ENCODE measurements at regions not wholly inside any gene's neighbourhood (a gene's known extent, or its start where the extent isn't known, plus 50 kb on each side); places are given as distances from the start of the nearest gene placed in this dataset.

GRCh38 chr11:24406389-24406788 lies 90.5 kb upstream of the LUZP2 start:
- no peaks in the 10 kb centered on the region for H3K9me3 ChIP-seq
- intact Hi-C loops (cut with DNase I), result no loop called here
- no peak overlapping the region for H3K4me3 ChIP-seq
- H3K4me1 ChIP-seq, result no peaks in the 10 kb centered on the region
- no peak overlapping the region for H3K27ac ChIP-seq
- no peaks in the 10 kb centered on the region for H3K27me3 ChIP-seq (ENCODE audit: low read depth)
- DNase-seq (no peak), ATAC-seq (peak in 1 of 2 donors; percentile 30)
- no peaks in the 10 kb centered on the region for H3K36me3 ChIP-seq
- TF ChIP-seq, protein P1, sequence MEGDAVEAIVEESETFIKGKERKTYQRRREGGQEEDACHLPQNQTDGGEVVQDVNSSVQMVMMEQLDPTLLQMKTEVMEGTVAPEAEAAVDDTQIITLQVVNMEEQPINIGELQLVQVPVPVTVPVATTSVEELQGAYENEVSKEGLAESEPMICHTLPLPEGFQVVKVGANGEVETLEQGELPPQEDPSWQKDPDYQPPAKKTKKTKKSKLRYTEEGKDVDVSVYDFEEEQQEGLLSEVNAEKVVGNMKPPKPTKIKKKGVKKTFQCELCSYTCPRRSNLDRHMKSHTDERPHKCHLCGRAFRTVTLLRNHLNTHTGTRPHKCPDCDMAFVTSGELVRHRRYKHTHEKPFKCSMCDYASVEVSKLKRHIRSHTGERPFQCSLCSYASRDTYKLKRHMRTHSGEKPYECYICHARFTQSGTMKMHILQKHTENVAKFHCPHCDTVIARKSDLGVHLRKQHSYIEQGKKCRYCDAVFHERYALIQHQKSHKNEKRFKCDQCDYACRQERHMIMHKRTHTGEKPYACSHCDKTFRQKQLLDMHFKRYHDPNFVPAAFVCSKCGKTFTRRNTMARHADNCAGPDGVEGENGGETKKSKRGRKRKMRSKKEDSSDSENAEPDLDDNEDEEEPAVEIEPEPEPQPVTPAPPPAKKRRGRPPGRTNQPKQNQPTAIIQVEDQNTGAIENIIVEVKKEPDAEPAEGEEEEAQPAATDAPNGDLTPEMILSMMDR (IDR thresholded peaks at IDR 0.05), result no peak

- TF ChIP-seq, protein P1 (IDR thresholded peaks at IDR 0.05), result no peak
- intact Hi-C loops (cut with DNase I), result no loop called here
- DNase-seq (peak; percentile 24), ATAC-seq (no peak)
- Histone ChIP-seq H3K27ac (no peak overlapping the region), H3K9me3 (no peaks in the 10 kb centered on the region), H3K36me3 (no peaks in the 10 kb centered on the region), H3K4me1 (no peaks in the 10 kb centered on the region), H3K27me3 (ENCODE audit: low read depth) (no peaks in the 10 kb centered on the region), H3K4me3 (no peak overlapping the region)
These were observed 89.9 kb upstream of the LUZP2 start for GRCh38 chr11:24406980-24407379.

GRCh38 chr11:24407733-24408132 lies 89.1 kb upstream of the LUZP2 start:
- DNase-seq (no peak), ATAC-seq (no peak)
- H3K4me3 ChIP-seq, result no peak overlapping the region
- no peak overlapping the region for H3K27ac ChIP-seq
- TF ChIP-seq, protein P1 (IDR thresholded peaks at IDR 0.05), result no peak
- no peaks in the 10 kb centered on the region for H3K36me3 ChIP-seq
- no peaks in the 10 kb centered on the region for H3K9me3 ChIP-seq
- no peaks in the 10 kb centered on the region for H3K27me3 ChIP-seq (ENCODE audit: low read depth)
- intact Hi-C loops (cut with DNase I), result no loop called here
- no peaks in the 10 kb centered on the region for H3K4me1 ChIP-seq

GRCh38 chr11:24408202-24408601 lies 88.7 kb upstream of the LUZP2 start:
- Histone ChIP-seq H3K27me3 (ENCODE audit: low read depth) (no peaks in the 10 kb centered on the region), H3K4me3 (no peak overlapping the region), H3K27ac (no peak overlapping the region), H3K36me3 (no peaks in the 10 kb centered on the region), H3K9me3 (no peaks in the 10 kb centered on the region), H3K4me1 (no peaks in the 10 kb centered on the region)
- intact Hi-C loops (cut with DNase I), result no loop called here
- DNase-seq (no peak), ATAC-seq (no peak)
- TF ChIP-seq, protein P1 (IDR thresholded peaks at IDR 0.05), result no peak

DNA sequence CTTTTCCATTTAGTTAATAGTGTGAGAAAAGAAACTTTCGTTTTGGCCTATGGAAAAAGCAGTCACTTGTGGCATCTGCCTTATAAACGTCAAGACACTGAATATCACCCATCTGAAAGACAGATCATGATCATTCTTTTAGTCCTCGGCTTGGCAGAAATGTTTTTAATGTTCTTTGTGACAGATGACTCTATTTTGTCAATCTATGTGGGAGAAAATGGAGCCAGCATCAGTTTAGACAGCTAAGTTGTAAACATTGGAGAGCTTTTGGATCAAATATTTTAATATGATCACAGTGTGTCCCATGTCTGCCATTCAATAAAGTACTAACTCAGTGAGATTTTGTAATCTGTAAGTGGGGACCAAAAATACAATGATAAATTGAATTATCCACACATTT lies 85.1 kb upstream of the LUZP2 start:
- DNase-seq (no peak), ATAC-seq (no peak)
- intact Hi-C loops (cut with DNase I), result no loop called here
- H3K27ac ChIP-seq, result no peak overlapping the region
- no peaks in the 10 kb centered on the region for H3K9me3 ChIP-seq
- H3K27me3 ChIP-seq (ENCODE audit: low read depth), result no peaks in the 10 kb centered on the region
- no peaks in the 10 kb centered on the region for H3K4me1 ChIP-seq
- H3K36me3 ChIP-seq, result no peaks in the 10 kb centered on the region
- TF ChIP-seq, protein P1 (IDR thresholded peaks at IDR 0.05), result no peak
- no peak overlapping the region for H3K4me3 ChIP-seq

- Histone ChIP-seq H3K4me3 (no peak overlapping the region), H3K27ac (no peak overlapping the region), H3K27me3 (ENCODE audit: low read depth) (no peaks in the 10 kb centered on the region), H3K36me3 (no peaks in the 10 kb centered on the region), H3K9me3 (no peaks in the 10 kb centered on the region), H3K4me1 (no peaks in the 10 kb centered on the region)
- TF ChIP-seq, protein P1 (IDR thresholded peaks at IDR 0.05), result no peak
- intact Hi-C loops (cut with DNase I), result no loop called here
- DNase-seq, result no peak
- no peak for ATAC-seq
These were observed 84.1 kb upstream of the LUZP2 start for GRCh38 chr11:24412722-24413121.

Measured in lower lobe of right lung (tissue), 2 donors.